IMR-90 (cell line): ENCODE measurements at regions not wholly inside any gene's neighbourhood (a gene's known extent, or its start where the extent isn't known, plus 50 kb on each side); places are given as distances from the start of the nearest gene placed in this dataset.

ENCODE experiments used
- BHLHE40 ChIP-seq: fragments of 150-350 bp; IDR thresholded peaks from 2 replicates; pipeline ENCODE4 v1.6.1; 2016; ENCODE audit warnings: mild to moderate bottlenecking, low read depth, low read length
- FOS ChIP-seq: fragments of 150-350 bp; IDR thresholded peaks from 2 replicates; pipeline ENCODE4 v1.6.1; 2016; ENCODE audit warnings: low read depth, low read length
- RCOR1 ChIP-seq: IDR thresholded peaks from 2 replicates; pipeline ENCODE4 v1.6.1; 2012; ENCODE audit warnings: mild to moderate bottlenecking, low read length, improper control_type of control experiment; ENCODE audit not compliant: insufficient replicate concordance
- SMC3 ChIP-seq: fragments of 150-350 bp; IDR thresholded peaks from 2 replicates; pipeline ENCODE4 v1.6.1; 2016; ENCODE audit warnings: low read depth, mild to moderate bottlenecking, antibody characterized with exemption, low read length, moderate library complexity
- TF ChIP-seq, protein P1 (sequence below): conservative IDR thresholded peaks from 2 replicates; pipeline ENCODE4 v1.5.1; 2012; ENCODE audit warnings: mild to moderate bottlenecking, low read depth, low read length, improper control_type of control experiment

DNA sequence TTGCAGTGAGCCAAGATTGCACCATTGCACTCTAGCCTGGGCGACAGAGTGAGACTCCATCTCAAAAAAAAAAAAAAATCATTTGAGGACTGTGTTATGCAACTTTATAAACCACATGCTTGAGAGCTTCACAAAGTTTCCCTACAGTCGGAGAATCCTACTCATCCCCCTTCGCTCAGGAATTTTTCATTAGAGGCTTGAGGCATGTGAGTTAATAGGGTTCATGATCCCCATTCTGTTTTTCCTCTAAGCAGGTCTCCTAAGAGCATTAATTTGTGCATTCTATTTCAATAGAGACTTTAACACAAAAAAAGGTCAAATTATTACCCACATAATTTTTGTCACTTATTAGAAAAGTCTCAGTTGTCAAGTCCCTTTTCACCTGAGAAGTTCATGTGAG, 103.7 kb upstream of the SOX4 start:
- TF ChIP-seq BHLHE40: no peak
- TF ChIP-seq, protein P1, sequence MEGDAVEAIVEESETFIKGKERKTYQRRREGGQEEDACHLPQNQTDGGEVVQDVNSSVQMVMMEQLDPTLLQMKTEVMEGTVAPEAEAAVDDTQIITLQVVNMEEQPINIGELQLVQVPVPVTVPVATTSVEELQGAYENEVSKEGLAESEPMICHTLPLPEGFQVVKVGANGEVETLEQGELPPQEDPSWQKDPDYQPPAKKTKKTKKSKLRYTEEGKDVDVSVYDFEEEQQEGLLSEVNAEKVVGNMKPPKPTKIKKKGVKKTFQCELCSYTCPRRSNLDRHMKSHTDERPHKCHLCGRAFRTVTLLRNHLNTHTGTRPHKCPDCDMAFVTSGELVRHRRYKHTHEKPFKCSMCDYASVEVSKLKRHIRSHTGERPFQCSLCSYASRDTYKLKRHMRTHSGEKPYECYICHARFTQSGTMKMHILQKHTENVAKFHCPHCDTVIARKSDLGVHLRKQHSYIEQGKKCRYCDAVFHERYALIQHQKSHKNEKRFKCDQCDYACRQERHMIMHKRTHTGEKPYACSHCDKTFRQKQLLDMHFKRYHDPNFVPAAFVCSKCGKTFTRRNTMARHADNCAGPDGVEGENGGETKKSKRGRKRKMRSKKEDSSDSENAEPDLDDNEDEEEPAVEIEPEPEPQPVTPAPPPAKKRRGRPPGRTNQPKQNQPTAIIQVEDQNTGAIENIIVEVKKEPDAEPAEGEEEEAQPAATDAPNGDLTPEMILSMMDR: no peak
- TF ChIP-seq SMC3: no peak
- no peak for TF ChIP-seq FOS
- TF ChIP-seq RCOR1: no peak
